ENCODE measurements at regions not wholly inside any gene's neighbourhood (a gene's known extent, or its start where the extent isn't known, plus 50 kb on each side); places are given as distances from the start of the nearest gene placed in this dataset.
"Not testable (repeated sequence)": the region's sequence is repeated elsewhere in the genome, so short reads cannot be mapped to it uniquely, and the experiment has no call there.

- no peak overlapping the region for H3K27ac ChIP-seq
- no peaks in the 10 kb centered on the region for H3K9me3 ChIP-seq
- no peak for DNase-seq
- H3K27me3 ChIP-seq, result no peaks in the 10 kb centered on the region
- no peak overlapping the region for H3K9ac ChIP-seq (ENCODE audit: low read depth in 2 of 2, low read length in 2 of 2)
- no peaks in the 10 kb centered on the region for H3K4me1 ChIP-seq
- H3K4me3 ChIP-seq, result no peak overlapping the region
- intact Hi-C loops (cut with DNase I), result no loop called here
- no peaks in the 10 kb centered on the region for H3K36me3 ChIP-seq
- no peak for TF ChIP-seq CTCF (IDR thresholded peaks at IDR 0.05)
Observed at GRCh38 chr16:64679976-64680690, 441.7 kb downstream of the CDH11 start.

- Histone ChIP-seq H3K9ac (ENCODE audit: low read depth in 2 of 2, low read length in 2 of 2) (no peak overlapping the region), H3K27ac (no peak overlapping the region), H3K4me1 (no peaks in the 10 kb centered on the region), H3K27me3 (no peaks in the 10 kb centered on the region), H3K36me3 (no peaks in the 10 kb centered on the region), H3K9me3 (no peaks in the 10 kb centered on the region), H3K4me3 (no peak overlapping the region)
- no peak for TF ChIP-seq CTCF (IDR thresholded peaks at IDR 0.05)
- no peak for DNase-seq
- intact Hi-C loops (cut with DNase I), result no loop called here
Observed at GRCh38 chr16:64669573-64669972, 452.3 kb downstream of the CDH11 start.

GRCh38 chr16:64667334-64667877 is 454.5 kb downstream of the CDH11 start:
- H3K27ac ChIP-seq, result no peak overlapping the region
- no peak for DNase-seq
- no peak overlapping the region for H3K4me3 ChIP-seq
- TF ChIP-seq CTCF (IDR thresholded peaks at IDR 0.05), result no peak
- H3K27me3 ChIP-seq, result no peaks in the 10 kb centered on the region
- no peaks in the 10 kb centered on the region for H3K36me3 ChIP-seq
- H3K4me1 ChIP-seq, result no peaks in the 10 kb centered on the region
- intact Hi-C loops (cut with DNase I), result no loop called here
- H3K9ac ChIP-seq (ENCODE audit: low read depth in 2 of 2, low read length in 2 of 2), result no peak overlapping the region
- no peaks in the 10 kb centered on the region for H3K9me3 ChIP-seq

GRCh38 chr16:64662312-64662711 is 459.6 kb downstream of the CDH11 start:
- H3K4me1 ChIP-seq; intact Hi-C loops (cut with DNase I); H3K27ac ChIP-seq; DNase-seq; H3K9ac ChIP-seq (ENCODE audit: low read depth in 2 of 2, low read length in 2 of 2); H3K27me3 ChIP-seq; H3K9me3 ChIP-seq; H3K36me3 ChIP-seq; H3K4me3 ChIP-seq: not testable (repeated sequence)

- intact Hi-C loops (cut with DNase I), result no loop called here
- TF ChIP-seq CTCF (IDR thresholded peaks at IDR 0.05), result no peak
- DNase-seq, result no peak
- no peak overlapping the region for H3K4me3 ChIP-seq
- H3K36me3 ChIP-seq, result no peaks in the 10 kb centered on the region
- no peak overlapping the region for H3K27ac ChIP-seq
- H3K9me3 ChIP-seq, result no peaks in the 10 kb centered on the region
- H3K9ac ChIP-seq (ENCODE audit: low read depth in 2 of 2, low read length in 2 of 2), result no peak overlapping the region
- no peaks in the 10 kb centered on the region for H3K4me1 ChIP-seq
- H3K27me3 ChIP-seq, result no peaks in the 10 kb centered on the region
Observed at GRCh38 chr16:64659866-64660265, 462.0 kb downstream of the CDH11 start.

- H3K36me3 ChIP-seq, result no peaks in the 10 kb centered on the region
- H3K4me3 ChIP-seq, result no peak overlapping the region
- no peak for TF ChIP-seq CTCF (IDR thresholded peaks at IDR 0.05)
- no peaks in the 10 kb centered on the region for H3K4me1 ChIP-seq
- H3K27ac ChIP-seq, result no peak overlapping the region
- H3K9ac ChIP-seq (ENCODE audit: low read depth in 2 of 2, low read length in 2 of 2), result no peak overlapping the region
- no peaks in the 10 kb centered on the region for H3K27me3 ChIP-seq
- no peak for DNase-seq
- intact Hi-C loops (cut with DNase I), result no loop called here
- no peaks in the 10 kb centered on the region for H3K9me3 ChIP-seq
Observed at GRCh38 chr16:64657316-64658011, 464.4 kb downstream of the CDH11 start.

Data from colonic mucosa (tissue), 4 donors.